Lung (tissue), 11 donors: ENCODE measurements at regions not wholly inside any gene's neighbourhood (a gene's known extent, or its start where the extent isn't known, plus 50 kb on each side); places are given as distances from the start of the nearest gene placed in this dataset.

Source experiments
- ATAC-seq: fragments of 200-7000 bp; cut with Tn5 transposase; one replicate; pipeline ENCODE4 v1.9.1; 2020; ENCODE audit warnings: moderate number of reproducible peaks; ENCODE audit not compliant: insufficient read depth, low FRiP score
- DNase-seq, 3 donors: peaks; one replicate each; pipeline ENCODE4 v3.0.0-alpha.2; 2013 to 2017
- H3K27ac ChIP-seq, 2 donors: one replicate each; pipeline ENCODE4 v1.5.1; 2013; ENCODE audit warnings: mild to moderate bottlenecking in 2 of 2, moderate library complexity in 2 of 2, control low read depth in 1 of 2, inconsistent platforms in 1 of 2, low read depth in 1 of 2, low read length in 1 of 2
- H3K27me3 ChIP-seq, 3 donors: one replicate each; pipeline ENCODE4 v1.5.1; 2013; ENCODE audit warnings: low read length in 2 of 3; ENCODE audit not compliant: control insufficient read depth in 3 of 3, insufficient read depth in 3 of 3
- H3K36me3 ChIP-seq, 4 donors: one replicate each; pipeline ENCODE4 v1.5.1; 2013; ENCODE audit warnings: low read length in 4 of 4, mild to moderate bottlenecking in 1 of 4, moderate library complexity in 1 of 4; ENCODE audit not compliant: control insufficient read depth in 4 of 4, insufficient read depth in 4 of 4
- H3K4me1 ChIP-seq, 5 donors: one replicate each; pipeline ENCODE4 v1.5.1; 2013; ENCODE audit warnings: low read length in 5 of 5, mild to moderate bottlenecking in 2 of 5, moderate library complexity in 1 of 5; ENCODE audit not compliant: control insufficient read depth in 5 of 5, insufficient read depth in 5 of 5
- H3K4me3 ChIP-seq: one replicate; pipeline ENCODE4 v1.5.1; 2013; ENCODE audit warnings: mild to moderate bottlenecking, control low read depth, moderate library complexity
- H3K9ac ChIP-seq, 2 donors: one replicate each; pipeline ENCODE4 v1.5.1; 2013; ENCODE audit warnings: low read length in 2 of 2, control low read depth in 1 of 2; ENCODE audit not compliant: insufficient read depth in 1 of 2
- H3K9me3 ChIP-seq, 4 donors: one replicate each; pipeline ENCODE4 v1.5.1; 2013; ENCODE audit warnings: low read length in 3 of 4, mild to moderate bottlenecking in 1 of 4, moderate library complexity in 1 of 4; ENCODE audit not compliant: control insufficient read depth in 4 of 4, insufficient read depth in 3 of 4
- CTCF ChIP-seq: IDR thresholded peaks from 2 replicates; pipeline ENCODE4 v1.5.1; 2012; ENCODE audit warnings: mild to moderate bottlenecking; ENCODE audit errors: control extremely low read depth, extremely low read depth
- WGBS, 2 donors: extraction: QIAGEN DNeasy Blood & Tissue Kit; methylation state at CpG; one replicate each; pipeline ENCODE4 v1.1.7; 2013; 5-methylcytosine and 5-hydroxymethylcytosine counted together
- donor health status: control.
- donor health status: control.
- donor health status: Bipolar disorder and iron deficiency.
- donor health status: healthy.
- donor health status: DM: yes; HTN: yes; CAD: no.

- WGBS, 2 donors = 39 to 47% methylated on average over 2 of the region's 2 CpGs
These were observed 219.5 kb downstream of the SPCS3 start for GRCh38 chr4:176539091-176539784.

GRCh38 chr4:176539785-176540175 lies 220.0 kb downstream of the SPCS3 start:
- Histone ChIP-seq H3K9me3 (no peaks in the 10 kb centered on the region), H3K4me1 (no peaks in the 10 kb centered on the region), H3K27ac (no peak overlapping the region), H3K27me3 (no peaks in the 10 kb centered on the region), H3K9ac (no peak overlapping the region), H3K36me3 (no peaks in the 10 kb centered on the region), H3K4me3 (no peak overlapping the region)
- DNase-seq (no peak), ATAC-seq (no peak)
- no peak for TF ChIP-seq CTCF

More at GRCh38 chr4:176539091-176539784, 219.5 kb downstream of the SPCS3 start:
- Histone ChIP-seq H3K4me3 (no peak overlapping the region), H3K9ac (no peak overlapping the region), H3K4me1 (no peaks in the 10 kb centered on the region), H3K9me3 (no peaks in the 10 kb centered on the region), H3K27ac (no peak overlapping the region), H3K36me3 (no peaks in the 10 kb centered on the region), H3K27me3 (no peaks in the 10 kb centered on the region)
- DNase-seq (no peak), ATAC-seq (no peak)
- TF ChIP-seq CTCF = no peak

GRCh38 chr4:176540814-176541213 lies 221.0 kb downstream of the SPCS3 start:
- Histone ChIP-seq H3K9ac (no peak overlapping the region), H3K9me3 (no peaks in the 10 kb centered on the region), H3K36me3 (no peaks in the 10 kb centered on the region), H3K4me1 (no peaks in the 10 kb centered on the region), H3K27me3 (no peaks in the 10 kb centered on the region), H3K4me3 (no peak overlapping the region), H3K27ac (no peak overlapping the region)
- DNase-seq (no peak), ATAC-seq (no peak)
- no peak for TF ChIP-seq CTCF
- WGBS, 2 donors = 95 to 97% methylated on average over 2 of the region's 2 CpGs

GRCh38 chr4:176545872-176546271 lies 226.1 kb downstream of the SPCS3 start:
- Histone ChIP-seq H3K4me3 (no peak overlapping the region), H3K4me1 (no peaks in the 10 kb centered on the region), H3K27me3 (no peaks in the 10 kb centered on the region), H3K27ac (no peak overlapping the region), H3K36me3 (no peaks in the 10 kb centered on the region), H3K9ac (no peak overlapping the region), H3K9me3 (no peaks in the 10 kb centered on the region)
- ATAC-seq (no peak), DNase-seq (no peak)
- TF ChIP-seq CTCF = no peak
- WGBS, 2 donors = 68 to 77% methylated on average over 4 of the region's 4 CpGs
